ENCODE measurements at regions not wholly inside any gene's neighbourhood (a gene's known extent, or its start where the extent isn't known, plus 50 kb on each side); places are given as distances from the start of the nearest gene placed in this dataset.

GRCh38 chr5:24823625-24824024 is 178.8 kb upstream of the CDH10 start:
- DNase-seq (ENCODE audit: low spot score): no peak

DNA sequence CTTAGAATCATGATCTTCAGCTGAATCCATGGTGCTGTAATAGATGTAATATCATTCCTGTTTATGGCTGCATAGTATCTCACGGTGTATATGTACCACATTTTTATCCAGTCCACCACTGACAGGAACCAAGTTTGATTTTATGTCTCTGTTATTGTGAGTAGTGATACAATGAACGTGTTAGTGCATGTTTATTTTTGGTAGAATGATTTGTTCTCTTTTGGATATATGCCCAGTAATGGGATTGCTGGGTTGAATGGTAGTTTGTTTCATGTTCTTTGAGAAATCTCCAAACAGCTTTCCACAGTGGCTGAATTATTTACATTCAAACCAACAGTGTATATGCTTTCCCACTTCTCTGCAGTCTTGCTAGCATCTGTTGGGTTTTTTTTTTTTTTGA is 175.1 kb upstream of the CDH10 start:
- DNase-seq (ENCODE audit: low spot score): no peak

DNA sequence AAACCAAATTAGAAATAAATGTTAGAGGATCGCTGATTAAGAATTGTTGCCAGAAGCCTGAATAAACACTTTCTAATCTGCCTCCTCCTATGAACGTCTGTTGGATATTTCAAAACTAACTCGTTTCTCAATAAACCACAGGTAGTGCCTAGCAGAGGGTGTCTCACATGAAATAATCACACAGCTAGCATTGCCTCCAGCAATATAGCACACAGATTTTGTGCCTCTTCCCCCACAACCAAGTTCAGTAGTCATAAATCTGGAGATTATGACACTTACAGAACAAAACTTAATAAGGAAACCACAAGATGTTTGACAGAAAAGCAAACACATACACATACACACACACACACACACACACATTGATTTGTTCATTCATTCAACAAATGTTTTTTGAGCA is 173.2 kb upstream of the CDH10 start:
- no peak for DNase-seq (ENCODE audit: low spot score)

DNA sequence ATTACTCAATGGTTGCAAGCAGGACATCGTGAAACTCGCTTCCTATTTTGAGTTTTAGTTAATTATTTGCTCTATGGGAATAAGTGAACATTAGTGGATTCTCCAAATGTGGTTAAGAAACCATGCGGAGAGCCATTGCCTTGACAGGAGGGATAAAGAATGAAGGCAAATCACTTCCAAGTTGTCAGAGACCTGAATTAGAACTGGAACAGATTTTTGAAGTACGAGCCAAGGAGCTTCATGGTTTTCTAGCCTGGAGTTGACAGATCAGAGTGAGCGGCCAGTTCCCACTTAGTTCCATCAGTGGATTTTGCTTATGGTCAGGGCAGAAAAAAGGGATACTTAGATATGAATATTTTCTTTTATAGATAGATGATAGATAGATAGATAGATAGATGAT is 171.4 kb upstream of the CDH10 start:
- peak; percentile 1 for DNase-seq (ENCODE audit: low spot score)

GRCh38 chr5:24805230-24805629 is 160.5 kb upstream of the CDH10 start:
- no peak for DNase-seq (ENCODE audit: low spot score)

DNA sequence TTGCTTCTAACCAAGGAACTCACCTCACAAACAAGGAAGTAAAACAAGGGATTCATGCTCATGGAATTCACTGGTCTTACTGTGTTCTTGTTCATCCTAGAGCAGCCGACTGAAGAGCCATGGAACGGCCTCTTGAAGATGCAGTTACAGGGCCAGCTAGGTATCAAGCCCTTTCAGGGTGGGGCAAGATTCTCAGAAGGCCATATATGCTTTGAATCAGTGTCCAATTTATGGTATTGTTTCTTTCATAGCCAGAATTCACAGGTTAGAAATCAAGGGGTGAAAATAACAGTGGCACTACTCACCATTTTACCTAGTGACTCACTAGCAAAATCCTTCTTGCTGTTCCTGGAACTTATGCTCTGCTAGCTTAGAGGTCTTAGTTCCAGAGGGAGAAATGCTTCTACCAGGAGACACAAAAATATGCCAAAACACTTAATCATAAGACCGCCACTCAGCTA is 159.5 kb upstream of the CDH10 start:
- DNase-seq (ENCODE audit: low spot score): no peak

- DNase-seq (ENCODE audit: low spot score): no peak
These were observed 146.5 kb upstream of the CDH10 start for GRCh38 chr5:24791326-24791725.

DNA sequence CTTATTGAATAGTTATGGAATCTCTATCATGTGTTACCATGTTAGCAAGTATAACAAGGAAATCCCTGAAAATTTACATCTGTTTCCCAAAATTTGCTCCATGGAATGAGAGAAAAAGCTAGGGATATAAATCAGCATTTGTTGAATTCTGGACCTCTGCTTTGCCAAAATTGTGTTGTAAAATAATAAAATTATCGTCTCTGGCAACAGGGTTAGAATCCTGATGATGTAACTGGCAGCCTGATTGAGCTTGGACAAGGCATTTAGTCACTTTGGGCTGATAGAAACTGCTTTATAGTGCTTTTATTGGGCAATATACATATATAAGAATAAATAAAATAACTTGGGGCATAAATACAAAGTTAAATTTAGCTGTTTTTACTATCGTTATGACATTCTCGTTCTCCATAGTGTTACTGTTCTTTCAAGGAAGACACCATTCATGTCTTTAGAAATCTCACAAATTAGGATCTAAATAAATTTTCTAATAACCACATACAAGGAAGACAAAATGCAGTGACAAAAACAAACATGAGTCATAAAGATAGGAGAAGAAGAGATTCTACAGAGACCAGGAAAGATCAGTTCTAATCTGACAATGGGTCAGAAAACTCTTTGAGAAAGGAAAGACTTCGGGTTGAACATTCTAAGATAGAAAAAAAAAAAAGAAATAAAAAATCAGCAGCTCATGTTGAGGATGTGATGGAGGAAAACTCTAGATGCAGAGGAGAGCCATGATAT is 145.0 kb upstream of the CDH10 start:
- DNase-seq (ENCODE audit: low spot score): no peak

- DNase-seq (ENCODE audit: low spot score): no peak
These were observed 144.2 kb upstream of the CDH10 start for GRCh38 chr5:24788829-24789514.

GRCh38 chr5:24786108-24786507 is 141.3 kb upstream of the CDH10 start:
- DNase-seq (ENCODE audit: low spot score): no peak

GRCh38 chr5:24783596-24783995 is 138.8 kb upstream of the CDH10 start:
- DNase-seq (ENCODE audit: low spot score): no peak

DNA sequence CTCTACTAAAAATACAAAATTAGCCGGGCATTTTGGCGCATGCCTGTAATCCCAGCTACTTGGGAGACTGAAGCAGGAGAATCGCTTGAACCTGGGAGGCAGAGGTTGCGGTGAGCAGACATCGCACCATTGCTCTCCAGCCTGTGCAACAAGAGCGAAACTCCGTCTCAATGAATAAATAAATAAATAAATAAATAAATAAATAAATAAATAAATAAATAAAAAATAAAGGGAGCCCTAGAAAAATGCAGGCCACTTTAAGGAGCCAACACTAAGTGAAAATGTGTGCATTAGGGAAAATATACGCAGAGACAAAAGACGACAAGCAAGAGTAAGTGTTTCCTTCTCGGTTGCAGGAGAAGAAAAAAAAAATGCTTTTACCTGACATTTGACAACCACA is 132.6 kb upstream of the CDH10 start:
- no peak for DNase-seq (ENCODE audit: low spot score)

- DNase-seq (ENCODE audit: low spot score): no peak
These were observed 128.5 kb upstream of the CDH10 start for GRCh38 chr5:24773261-24773660.

GRCh38 chr5:24767086-24767485 is 122.3 kb upstream of the CDH10 start:
- DNase-seq (ENCODE audit: low spot score): no peak

GRCh38 chr5:24765219-24765618 is 120.4 kb upstream of the CDH10 start:
- no peak for DNase-seq (ENCODE audit: low spot score)

DNA sequence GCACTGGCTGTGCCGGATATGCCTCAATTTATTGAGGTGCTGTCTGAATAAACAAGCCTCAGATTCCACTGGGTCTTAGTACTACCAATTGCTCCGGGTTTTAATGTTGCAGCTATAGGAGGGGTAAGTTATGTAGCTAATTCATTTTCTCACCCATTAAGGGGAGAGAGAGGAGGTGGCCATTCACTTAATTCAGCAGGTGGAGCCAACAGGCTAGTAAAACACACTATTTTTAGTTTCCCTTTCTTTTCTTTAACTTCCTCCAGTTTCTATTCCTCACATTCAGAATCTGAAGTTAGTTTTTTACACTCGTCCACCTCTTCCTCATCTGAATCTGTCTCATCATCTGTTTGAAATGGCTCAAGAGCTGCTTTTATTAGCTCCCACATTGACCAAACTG is 105.6 kb upstream of the CDH10 start:
- no peak for DNase-seq (ENCODE audit: low spot score)

- DNase-seq (ENCODE audit: low spot score): no peak
These were observed 104.9 kb upstream of the CDH10 start for GRCh38 chr5:24749701-24750100.

- DNase-seq (ENCODE audit: low spot score): no peak
These were observed 102.5 kb upstream of the CDH10 start for GRCh38 chr5:24747327-24747726.

DNA sequence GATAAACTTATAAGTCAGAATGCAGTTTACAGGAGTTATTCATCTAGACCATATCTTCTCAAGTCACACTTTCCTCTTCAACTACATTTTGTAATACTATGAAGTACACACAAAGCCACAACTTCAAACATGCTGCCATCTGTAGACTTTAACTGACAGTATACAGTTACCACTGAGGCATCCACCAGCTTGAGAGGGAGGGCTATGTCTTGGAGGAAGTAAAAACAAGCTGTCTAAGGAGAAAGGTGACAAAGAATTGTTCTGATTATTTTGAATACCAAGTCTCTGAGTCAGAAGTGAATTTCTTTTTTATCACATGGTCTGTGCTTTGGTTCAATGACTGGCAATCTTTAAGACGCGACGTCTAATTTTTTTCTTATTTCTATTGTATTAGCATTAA is 97.6 kb upstream of the CDH10 start:
- no peak for DNase-seq (ENCODE audit: low spot score)

DNA sequence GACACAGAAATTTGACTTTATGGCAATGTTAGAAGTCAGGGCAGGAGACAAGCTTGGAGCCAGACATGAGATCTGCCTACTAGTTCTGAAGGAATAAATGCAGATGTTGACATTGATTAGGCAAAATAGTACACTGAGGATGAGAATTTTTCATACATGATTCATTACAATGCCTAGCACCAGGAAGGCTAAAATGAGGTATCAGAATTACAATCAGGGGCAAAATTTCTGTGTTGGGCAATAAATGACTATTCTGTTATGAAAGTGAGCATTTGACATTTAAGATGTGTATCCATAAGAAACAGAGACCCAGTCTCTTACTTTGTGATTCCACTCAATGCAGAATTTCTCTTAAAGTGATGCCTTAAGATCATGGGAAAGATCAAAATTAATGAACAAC is 92.4 kb upstream of the CDH10 start:
- no peak for DNase-seq (ENCODE audit: low spot score)

DNA sequence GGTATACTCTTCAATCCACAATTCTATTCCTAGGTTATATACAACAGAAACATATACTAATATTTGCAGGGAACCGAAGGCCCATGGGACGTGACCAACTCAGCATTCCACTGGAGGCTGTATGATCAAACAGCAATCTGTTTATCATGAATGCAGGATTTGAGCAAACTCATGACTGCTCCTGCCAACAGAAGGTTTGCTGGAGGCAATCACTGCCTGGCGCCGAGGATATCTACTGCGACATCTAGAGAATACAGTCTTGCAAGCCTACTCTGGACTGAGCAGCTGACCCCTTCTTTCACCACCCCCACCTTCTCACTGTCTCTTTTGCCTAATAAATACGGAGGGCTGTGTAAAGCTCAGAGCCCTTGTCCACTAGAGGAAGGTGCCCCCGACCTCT is 90.5 kb upstream of the CDH10 start:
- DNase-seq (ENCODE audit: low spot score): no peak

DNA sequence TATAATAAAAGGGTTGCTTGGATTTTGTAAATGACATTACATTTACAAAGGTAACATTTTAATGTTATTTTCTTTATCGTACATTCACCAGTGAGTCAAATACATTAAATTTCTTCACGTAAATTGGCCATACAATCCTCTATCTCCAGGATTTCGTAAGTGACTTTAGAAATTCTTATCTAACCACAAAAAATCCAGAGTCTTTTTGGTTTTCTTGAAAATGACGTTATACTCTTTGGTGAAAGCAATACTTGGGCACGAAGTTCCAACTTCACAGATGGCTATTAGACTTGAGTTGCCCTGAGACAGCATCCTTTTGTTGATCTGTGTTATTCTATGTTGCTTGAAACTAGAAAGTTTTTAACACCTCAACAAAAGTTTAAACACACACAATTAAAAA is 87.4 kb upstream of the CDH10 start:
- DNase-seq (ENCODE audit: low spot score): no peak

- no peak for DNase-seq (ENCODE audit: low spot score)
These were observed 76.0 kb upstream of the CDH10 start for GRCh38 chr5:24720743-24721142.

DNA sequence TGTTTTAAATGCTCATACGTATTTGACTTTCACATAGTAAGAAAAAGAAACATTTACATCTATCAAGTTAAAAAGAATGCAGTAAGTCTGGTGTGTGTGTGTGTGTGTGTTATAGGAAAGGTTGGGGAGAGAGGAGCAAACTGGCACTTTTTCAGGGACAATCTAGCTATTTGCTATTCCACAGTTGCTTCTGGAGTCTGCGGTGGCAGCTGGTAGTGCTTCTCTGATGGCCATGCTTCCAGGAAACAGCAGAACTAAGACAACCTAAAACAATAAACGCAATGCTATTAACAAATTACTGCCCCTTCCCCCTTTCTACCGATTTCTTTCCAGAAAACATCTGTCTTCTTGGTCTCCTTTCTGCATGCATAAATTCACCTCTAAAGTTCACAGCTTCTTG is 70.0 kb upstream of the CDH10 start:
- peak; percentile 1 for DNase-seq (ENCODE audit: low spot score)

All from globus pallidus (tissue), 1 donor.